ENCODE measurements at regions not wholly inside any gene's neighbourhood (a gene's known extent, or its start where the extent isn't known, plus 50 kb on each side); places are given as distances from the start of the nearest gene placed in this dataset.

DNA sequence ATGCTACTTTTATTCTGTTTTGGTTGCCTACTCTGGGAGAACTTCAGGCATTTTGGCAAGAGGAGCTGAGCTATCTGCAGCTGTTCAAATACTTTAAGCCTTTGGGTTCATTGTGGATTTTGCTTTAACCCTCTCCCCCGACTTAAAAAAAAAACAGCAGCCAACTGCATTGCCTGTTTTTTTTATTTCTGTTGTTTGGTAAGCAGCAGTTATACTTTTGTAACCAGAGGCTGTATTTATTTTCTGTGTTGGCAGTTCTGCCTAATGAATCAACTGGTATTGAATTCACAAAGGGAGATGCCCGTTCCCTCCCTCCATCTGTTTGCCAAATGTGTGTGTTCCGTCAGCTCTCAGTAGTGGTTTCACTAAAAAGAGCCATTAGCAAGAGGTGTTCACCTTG, 484.0 kb downstream of the UTRN start:
- Histone ChIP-seq H3K79me2 (ENCODE audit: control insufficient read depth, insufficient read depth, low read length) (no peaks in the 10 kb centered on the region), H3K27ac (ENCODE audit: low read length in 2 of 2) (no peak overlapping the region), H3K4me1 (ENCODE audit: control insufficient read depth in 2 of 2, insufficient read depth in 2 of 2, low read length in 2 of 2) (no peaks in the 10 kb centered on the region), H3K36me3 (replicated peaks in 1 of 2; ENCODE audit: control extremely low read depth in 1 of 2, control insufficient read depth in 1 of 2, extremely low read depth in 1 of 2, insufficient read depth in 2 of 2, low read length in 1 of 2) (peaks cover 11 to 33% of the 10 kb centered on the region in 2 experiments), H3K9ac (ENCODE audit: low read length) (no peak overlapping the region), H3K27me3 (replicated peaks in 1 of 4; ENCODE audit: control extremely low read depth in 1 of 4, control insufficient read depth in 3 of 4, insufficient read depth in 4 of 4, low read length in 3 of 4) (no peaks in the 10 kb centered on the region), H3K4me2 (replicated peaks; ENCODE audit: low read depth, low read length, poor library complexity, severe bottlenecking) (no peak overlapping the region), H2AFZ (ENCODE audit: insufficient read depth, low read depth, low read length, poor library complexity, severe bottlenecking) (no peak overlapping the region), H4K20me1 (ENCODE audit: control insufficient read depth, insufficient read depth, low read length, poor library complexity, severe bottlenecking) (no peaks in the 10 kb centered on the region), H3K4me3 (ENCODE audit: control extremely low read depth in 1 of 5, extremely low read depth in 1 of 5, insufficient read depth in 1 of 5, low read depth in 2 of 5, low read length in 4 of 5) (no peak overlapping the region), H3K9me3 (ENCODE audit: control extremely low read depth in 1 of 3, control insufficient read depth in 2 of 3, insufficient read depth in 1 of 3, low read length in 2 of 3) (no peaks in the 10 kb centered on the region)
- WGBS (ENCODE audit: insufficient coverage), result 100% methylated on average over 1 of the region's 3 CpGs
- ChIA-PET CTCF (no interaction called here), POLR2A (interaction anchor here (0.7 kb wide), 1 partner anchor 35 kb away, joined by 3 read pairs; no protein-coding TSS in a partner anchor)
- ATAC-seq (ENCODE audit: low read depth) (no peak), DNase-seq (no peak)
- intact Hi-C loops (cut with micrococcal nuclease), result no loop called here
- Mint-ChIP-seq H3K27me3 (no peaks in the 10 kb centered on the region), H3K4me1 (no peaks in the 10 kb centered on the region), H3K9me3 (ENCODE audit: insufficient read depth) (no peaks in the 10 kb centered on the region), H3K27ac (no peak overlapping the region), H3K4me3 (no peak overlapping the region)
- TF ChIP-seq, protein P1, sequence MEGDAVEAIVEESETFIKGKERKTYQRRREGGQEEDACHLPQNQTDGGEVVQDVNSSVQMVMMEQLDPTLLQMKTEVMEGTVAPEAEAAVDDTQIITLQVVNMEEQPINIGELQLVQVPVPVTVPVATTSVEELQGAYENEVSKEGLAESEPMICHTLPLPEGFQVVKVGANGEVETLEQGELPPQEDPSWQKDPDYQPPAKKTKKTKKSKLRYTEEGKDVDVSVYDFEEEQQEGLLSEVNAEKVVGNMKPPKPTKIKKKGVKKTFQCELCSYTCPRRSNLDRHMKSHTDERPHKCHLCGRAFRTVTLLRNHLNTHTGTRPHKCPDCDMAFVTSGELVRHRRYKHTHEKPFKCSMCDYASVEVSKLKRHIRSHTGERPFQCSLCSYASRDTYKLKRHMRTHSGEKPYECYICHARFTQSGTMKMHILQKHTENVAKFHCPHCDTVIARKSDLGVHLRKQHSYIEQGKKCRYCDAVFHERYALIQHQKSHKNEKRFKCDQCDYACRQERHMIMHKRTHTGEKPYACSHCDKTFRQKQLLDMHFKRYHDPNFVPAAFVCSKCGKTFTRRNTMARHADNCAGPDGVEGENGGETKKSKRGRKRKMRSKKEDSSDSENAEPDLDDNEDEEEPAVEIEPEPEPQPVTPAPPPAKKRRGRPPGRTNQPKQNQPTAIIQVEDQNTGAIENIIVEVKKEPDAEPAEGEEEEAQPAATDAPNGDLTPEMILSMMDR (IDR thresholded peaks at IDR 0.05), result no peak
- TF ChIP-seq EZH2 (IDR thresholded peaks at IDR 0.05; ENCODE audit: borderline replicate concordance, insufficient read depth, low read depth, low read length, poor library complexity, severe bottlenecking), result no peak

DNA sequence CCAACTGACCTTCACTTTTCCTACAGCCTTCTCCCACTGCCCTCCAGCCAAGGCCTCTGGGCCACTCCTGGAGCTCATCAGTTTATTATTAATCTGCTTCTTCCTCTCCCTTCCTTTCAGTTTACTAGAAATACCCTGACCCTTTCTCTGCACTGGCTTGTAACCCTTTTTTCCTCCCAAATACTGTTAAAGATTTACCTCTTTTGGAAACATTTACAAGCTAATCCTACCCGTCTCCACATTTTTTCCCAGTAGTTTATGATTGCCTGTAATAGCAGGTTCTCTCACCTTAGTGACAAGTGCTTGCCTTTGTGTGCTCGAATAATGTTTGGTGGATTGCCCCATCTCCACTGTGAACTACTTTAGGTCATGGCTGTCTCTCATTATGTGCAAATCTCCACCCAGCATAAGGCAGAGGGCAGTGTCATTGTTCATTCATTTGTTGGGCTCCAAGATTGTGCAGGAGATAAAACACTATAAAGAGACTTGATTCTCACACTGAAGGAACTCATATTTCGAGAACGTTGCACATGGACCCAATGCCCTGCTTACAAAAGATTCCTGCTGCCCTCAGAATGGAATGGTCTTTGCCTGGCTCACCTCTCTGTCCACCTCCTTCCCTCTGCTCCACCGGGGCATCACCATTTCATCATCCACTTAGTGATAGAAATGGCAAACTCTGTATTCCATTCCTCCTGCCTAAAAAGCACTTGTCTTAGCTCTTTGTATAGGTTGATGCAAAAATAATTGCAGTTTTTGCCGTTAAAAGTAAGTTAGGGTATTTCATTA, 491.1 kb downstream of the UTRN start:
- DNase-seq (no peak), ATAC-seq (ENCODE audit: low read depth) (no peak)
- Histone ChIP-seq H4K20me1 (ENCODE audit: control insufficient read depth, insufficient read depth, low read length, poor library complexity, severe bottlenecking) (no peaks in the 10 kb centered on the region), H3K9me3 (ENCODE audit: control extremely low read depth in 1 of 3, control insufficient read depth in 2 of 3, insufficient read depth in 1 of 3, low read length in 2 of 3) (no peaks in the 10 kb centered on the region), H3K4me1 (ENCODE audit: control insufficient read depth in 2 of 2, insufficient read depth in 2 of 2, low read length in 2 of 2) (no peaks in the 10 kb centered on the region), H3K79me2 (ENCODE audit: control insufficient read depth, insufficient read depth, low read length) (no peaks in the 10 kb centered on the region), H3K36me3 (replicated peaks in 1 of 2; ENCODE audit: control extremely low read depth in 1 of 2, control insufficient read depth in 1 of 2, extremely low read depth in 1 of 2, insufficient read depth in 2 of 2, low read length in 1 of 2) (peaks cover 18 to 65% of the 10 kb centered on the region in 2 experiments), H3K4me3 (ENCODE audit: control extremely low read depth in 1 of 5, extremely low read depth in 1 of 5, insufficient read depth in 1 of 5, low read depth in 2 of 5, low read length in 4 of 5) (no peak overlapping the region), H2AFZ (ENCODE audit: insufficient read depth, low read depth, low read length, poor library complexity, severe bottlenecking) (no peak overlapping the region), H3K27ac (ENCODE audit: low read length in 2 of 2) (no peak overlapping the region), H3K4me2 (replicated peaks; ENCODE audit: low read depth, low read length, poor library complexity, severe bottlenecking) (no peak overlapping the region), H3K27me3 (replicated peaks in 1 of 4; ENCODE audit: control extremely low read depth in 1 of 4, control insufficient read depth in 3 of 4, insufficient read depth in 4 of 4, low read length in 3 of 4) (no peaks in the 10 kb centered on the region), H3K9ac (ENCODE audit: low read length) (no peak overlapping the region)
- 95% methylated on average over 2 of the region's 6 CpGs for WGBS (ENCODE audit: insufficient coverage)
- no peaks in the 10 kb centered on the region for H3K4me1 Mint-ChIP-seq
- ChIA-PET CTCF (no interaction called here), POLR2A (no interaction called here)
- no peaks in the 10 kb centered on the region for H3K27me3 Mint-ChIP-seq
- TF ChIP-seq, protein P1 (IDR thresholded peaks at IDR 0.05), result no peak
- TF ChIP-seq EZH2 (IDR thresholded peaks at IDR 0.05; ENCODE audit: borderline replicate concordance, insufficient read depth, low read depth, low read length, poor library complexity, severe bottlenecking), result no peak
- intact Hi-C loops (cut with micrococcal nuclease), result no loop called here
- no peaks in the 10 kb centered on the region for H3K9me3 Mint-ChIP-seq (ENCODE audit: insufficient read depth)
- H3K4me3 Mint-ChIP-seq, result no peak overlapping the region
- no peak overlapping the region for H3K27ac Mint-ChIP-seq
